HL-60 (cell line): ENCODE measurements at regions not wholly inside any gene's neighbourhood (a gene's known extent, or its start where the extent isn't known, plus 50 kb on each side); places are given as distances from the start of the nearest gene placed in this dataset.

Experiments used
- GABPA ChIP-seq: IDR thresholded peaks from 2 replicates; pipeline ENCODE4 v1.6.1; 2012; ENCODE audit warnings: low read depth
- TF ChIP-seq, protein P1 (sequence below): IDR thresholded peaks from one replicate; pipeline ENCODE4 v1.5.1; 2011; ENCODE audit warnings: low read length, control low read depth, inconsistent platforms; ENCODE audit not compliant: insufficient read depth

DNA sequence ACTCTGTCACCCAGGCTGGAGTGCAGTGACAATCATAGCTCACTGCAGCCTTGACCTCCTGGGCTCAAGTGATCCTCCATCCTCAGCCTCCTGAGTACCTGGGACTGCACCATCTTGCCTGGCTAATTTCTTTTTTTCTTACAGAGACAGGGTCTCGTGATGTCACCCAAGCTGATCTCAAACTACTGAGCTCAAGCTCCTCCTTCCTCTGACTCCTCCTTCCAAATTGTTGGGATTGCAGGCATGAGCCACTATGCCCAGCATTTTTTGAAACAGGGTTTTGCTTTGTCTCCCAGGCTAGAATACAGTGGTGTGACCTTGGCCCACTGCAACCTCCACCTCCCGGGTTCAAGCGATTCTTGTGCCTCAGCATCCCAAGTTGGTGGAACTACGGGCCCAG, 358.3 kb upstream of the MTNR1B start:
- TF ChIP-seq, protein P1, sequence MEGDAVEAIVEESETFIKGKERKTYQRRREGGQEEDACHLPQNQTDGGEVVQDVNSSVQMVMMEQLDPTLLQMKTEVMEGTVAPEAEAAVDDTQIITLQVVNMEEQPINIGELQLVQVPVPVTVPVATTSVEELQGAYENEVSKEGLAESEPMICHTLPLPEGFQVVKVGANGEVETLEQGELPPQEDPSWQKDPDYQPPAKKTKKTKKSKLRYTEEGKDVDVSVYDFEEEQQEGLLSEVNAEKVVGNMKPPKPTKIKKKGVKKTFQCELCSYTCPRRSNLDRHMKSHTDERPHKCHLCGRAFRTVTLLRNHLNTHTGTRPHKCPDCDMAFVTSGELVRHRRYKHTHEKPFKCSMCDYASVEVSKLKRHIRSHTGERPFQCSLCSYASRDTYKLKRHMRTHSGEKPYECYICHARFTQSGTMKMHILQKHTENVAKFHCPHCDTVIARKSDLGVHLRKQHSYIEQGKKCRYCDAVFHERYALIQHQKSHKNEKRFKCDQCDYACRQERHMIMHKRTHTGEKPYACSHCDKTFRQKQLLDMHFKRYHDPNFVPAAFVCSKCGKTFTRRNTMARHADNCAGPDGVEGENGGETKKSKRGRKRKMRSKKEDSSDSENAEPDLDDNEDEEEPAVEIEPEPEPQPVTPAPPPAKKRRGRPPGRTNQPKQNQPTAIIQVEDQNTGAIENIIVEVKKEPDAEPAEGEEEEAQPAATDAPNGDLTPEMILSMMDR, result no peak
- TF ChIP-seq GABPA, result no peak
